PC-9 (cell line): ENCODE measurements at regions not wholly inside any gene's neighbourhood (a gene's known extent, or its start where the extent isn't known, plus 50 kb on each side); places are given as distances from the start of the nearest gene placed in this dataset.

Experiments used
- EZH2 ChIP-seq: fragments of 200-600 bp; sonication (generic); IDR thresholded peaks from 2 replicates; pipeline ENCODE4 v1.8.0; 2017; ENCODE audit warnings: antibody characterized with exemption, low read depth
- TF ChIP-seq, protein P1 (sequence below): fragments of 200-600 bp; sonication (generic); conservative IDR thresholded peaks from 2 replicates; pipeline ENCODE4 v1.6.1; 2017; ENCODE audit warnings: mixed run types, antibody characterized with exemption, mild to moderate bottlenecking, moderate library complexity

DNA sequence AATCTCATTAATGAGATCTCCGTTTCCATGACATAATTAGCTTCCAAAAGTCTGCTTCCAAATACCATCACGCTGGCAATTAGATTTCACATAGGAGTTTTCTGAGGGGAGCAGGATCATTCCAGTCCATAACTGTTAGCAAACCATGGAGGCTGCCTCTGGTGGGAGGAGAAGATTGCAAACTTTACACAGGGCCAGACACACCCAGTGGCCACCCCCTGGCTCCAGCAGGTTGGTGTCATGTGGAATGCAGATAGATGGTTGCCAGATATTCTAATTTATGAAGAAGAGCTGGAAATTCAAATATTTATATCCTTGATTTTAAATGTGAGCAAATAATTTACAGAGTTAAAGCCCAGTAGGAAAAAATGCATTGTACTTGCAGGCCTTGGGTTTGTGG is 164.2 kb downstream of the ICE1 start:
- TF ChIP-seq, protein P1, sequence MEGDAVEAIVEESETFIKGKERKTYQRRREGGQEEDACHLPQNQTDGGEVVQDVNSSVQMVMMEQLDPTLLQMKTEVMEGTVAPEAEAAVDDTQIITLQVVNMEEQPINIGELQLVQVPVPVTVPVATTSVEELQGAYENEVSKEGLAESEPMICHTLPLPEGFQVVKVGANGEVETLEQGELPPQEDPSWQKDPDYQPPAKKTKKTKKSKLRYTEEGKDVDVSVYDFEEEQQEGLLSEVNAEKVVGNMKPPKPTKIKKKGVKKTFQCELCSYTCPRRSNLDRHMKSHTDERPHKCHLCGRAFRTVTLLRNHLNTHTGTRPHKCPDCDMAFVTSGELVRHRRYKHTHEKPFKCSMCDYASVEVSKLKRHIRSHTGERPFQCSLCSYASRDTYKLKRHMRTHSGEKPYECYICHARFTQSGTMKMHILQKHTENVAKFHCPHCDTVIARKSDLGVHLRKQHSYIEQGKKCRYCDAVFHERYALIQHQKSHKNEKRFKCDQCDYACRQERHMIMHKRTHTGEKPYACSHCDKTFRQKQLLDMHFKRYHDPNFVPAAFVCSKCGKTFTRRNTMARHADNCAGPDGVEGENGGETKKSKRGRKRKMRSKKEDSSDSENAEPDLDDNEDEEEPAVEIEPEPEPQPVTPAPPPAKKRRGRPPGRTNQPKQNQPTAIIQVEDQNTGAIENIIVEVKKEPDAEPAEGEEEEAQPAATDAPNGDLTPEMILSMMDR, result no peak
- TF ChIP-seq EZH2, result no peak
